Uterus (tissue), 3 donors: ENCODE measurements at regions not wholly inside any gene's neighbourhood (a gene's known extent, or its start where the extent isn't known, plus 50 kb on each side); places are given as distances from the start of the nearest gene placed in this dataset.

Source experiments
- DNase-seq, 2 donors: peaks; one replicate each; pipeline ENCODE4 v3.0.0-alpha.2; 2019 to 2020
- H3K27ac ChIP-seq, 2 donors: fragments of 200-600 bp; sonication (generic); 1 replicate in 1 of 2; 2 replicates in 1 of 2; pipeline ENCODE4 v1.5.1; 2016 to 2018
- H3K27me3 ChIP-seq, 2 donors: fragments of 200-600 bp; sonication (generic); one replicate each; pipeline ENCODE4 v1.5.1; 2018 to 2019; ENCODE audit warnings: control low read depth in 1 of 2
- H3K36me3 ChIP-seq, 2 donors: fragments of 200-600 bp; sonication (generic); one replicate each; pipeline ENCODE4 v1.5.1; 2019; ENCODE audit warnings: control low read depth in 1 of 2
- H3K4me1 ChIP-seq, 2 donors: fragments of 200-600 bp; sonication (generic); one replicate each; pipeline ENCODE4 v1.5.1; 2018 to 2019; ENCODE audit warnings: control low read depth in 1 of 2
- H3K4me3 ChIP-seq, 2 donors: fragments of 200-600 bp; sonication (generic); 1 replicate in 1 of 2; 2 replicates in 1 of 2; pipeline ENCODE4 v1.5.1; 2018 to 2019; ENCODE audit warnings: mild to moderate bottlenecking in 1 of 2
- H3K9me3 ChIP-seq, 2 donors: fragments of 200-600 bp; sonication (generic); one replicate each; pipeline ENCODE4 v1.5.1; 2019; ENCODE audit warnings: control low read depth in 1 of 2
- CTCF ChIP-seq, 4 experiments: fragments of 200-600 bp in 2 of 4; fragments of 450-650 bp in 2 of 4; sonication (generic) in 2 of 4; IDR thresholded peaks; one replicate each; pipeline ENCODE4 v1.5.1; 2016 to 2019; ENCODE audit warnings: antibody characterized with exemption in 4 of 4, mild to moderate bottlenecking in 2 of 4, moderate library complexity in 1 of 4
- POLR2A ChIP-seq, 2 donors: fragments of 450-650 bp; IDR thresholded peaks; one replicate each; pipeline ENCODE4 v1.6.1; 2016; ENCODE audit warnings: antibody characterized with exemption in 2 of 2, mild to moderate bottlenecking in 1 of 2, moderate library complexity in 1 of 2
- intact Hi-C: fragments of 100-400 bp; cut with DNase I; formaldehyde crosslinking; loops from one replicate; pipeline ENCODE4 v1.15.1; 2023; ENCODE audit warnings: low total_unique reads
- donor health status: DM: yes; HTN: yes; CAD: no.

GRCh38 chr3:8338424-8338823, 163.2 kb upstream of the LMCD1 start:
- DNase-seq: no peak
- Histone ChIP-seq H3K9me3 (no peaks in the 10 kb centered on the region), H3K4me3 (no peak overlapping the region), H3K36me3 (no peaks in the 10 kb centered on the region), H3K27ac (no peak overlapping the region), H3K4me1 (no peaks in the 10 kb centered on the region), H3K27me3 (no peaks in the 10 kb centered on the region)
- intact Hi-C loops: no loop called here
- TF ChIP-seq POLR2A (IDR thresholded peaks at IDR 0.05) (no peak), CTCF (IDR thresholded peaks at IDR 0.05) (no peak)

GRCh38 chr3:8341821-8342247, 159.8 kb upstream of the LMCD1 start:
- peaks cover 0 to 3% of the 10 kb centered on the region in 2 donors for H3K9me3 ChIP-seq
- no peaks in the 10 kb centered on the region for H3K36me3 ChIP-seq
- DNase-seq: no peak
- no peak overlapping the region for H3K27ac ChIP-seq
- H3K4me3 ChIP-seq: no peak overlapping the region
- H3K27me3 ChIP-seq: no peaks in the 10 kb centered on the region
- TF ChIP-seq POLR2A (IDR thresholded peaks at IDR 0.05) (no peak), CTCF (IDR thresholded peaks at IDR 0.05) (no peak)
- H3K4me1 ChIP-seq: no peaks in the 10 kb centered on the region
- intact Hi-C loops: no loop called here

GRCh38 chr3:8343058-8343457, 158.6 kb upstream of the LMCD1 start:
- no peaks in the 10 kb centered on the region for H3K4me1 ChIP-seq
- H3K9me3 ChIP-seq: peaks cover 0 to 3% of the 10 kb centered on the region in 2 donors
- H3K4me3 ChIP-seq: no peak overlapping the region
- H3K27ac ChIP-seq: no peak overlapping the region
- no peak for DNase-seq
- no peaks in the 10 kb centered on the region for H3K27me3 ChIP-seq
- H3K36me3 ChIP-seq: no peaks in the 10 kb centered on the region
- intact Hi-C loops: no loop called here
- TF ChIP-seq POLR2A (IDR thresholded peaks at IDR 0.05) (no peak), CTCF (IDR thresholded peaks at IDR 0.05) (no peak)

GRCh38 chr3:8345398-8345797, 156.2 kb upstream of the LMCD1 start:
- Histone ChIP-seq H3K9me3 (peaks cover 0 to 3% of the 10 kb centered on the region in 2 donors), H3K4me1 (no peaks in the 10 kb centered on the region), H3K36me3 (no peaks in the 10 kb centered on the region), H3K4me3 (no peak overlapping the region), H3K27ac (no peak overlapping the region), H3K27me3 (no peaks in the 10 kb centered on the region)
- no peak for DNase-seq
- TF ChIP-seq POLR2A (IDR thresholded peaks at IDR 0.05) (no peak), CTCF (IDR thresholded peaks at IDR 0.05) (no peak)
- intact Hi-C loops: no loop called here

GRCh38 chr3:8348076-8348475, 153.5 kb upstream of the LMCD1 start:
- no peak overlapping the region for H3K27ac ChIP-seq
- no peaks in the 10 kb centered on the region for H3K36me3 ChIP-seq
- H3K4me1 ChIP-seq: no peaks in the 10 kb centered on the region
- H3K4me3 ChIP-seq: no peak overlapping the region
- H3K9me3 ChIP-seq: peaks cover 0 to 3% of the 10 kb centered on the region in 2 donors
- intact Hi-C loops: no loop called here
- no peaks in the 10 kb centered on the region for H3K27me3 ChIP-seq
- TF ChIP-seq CTCF (IDR thresholded peaks at IDR 0.05): no peak
- DNase-seq: no peak
